Stromal cell of bone marrow (primary cell): ENCODE measurements at regions not wholly inside any gene's neighbourhood (a gene's known extent, or its start where the extent isn't known, plus 50 kb on each side); places are given as distances from the start of the nearest gene placed in this dataset.

Source experiments
- DNase-seq: peaks from one replicate; pipeline ENCODE4 v3.0.0-alpha.2; 2012; ENCODE audit warnings: low read depth

- no peak for DNase-seq
Measured at GRCh38 chr21:25139414-25139813, 467.9 kb downstream of the MRPL39 start.

- no peak for DNase-seq
Measured at GRCh38 chr21:25133939-25134338, 473.3 kb downstream of the MRPL39 start.

- no peak for DNase-seq
Measured at GRCh38 chr21:25127811-25128210, 479.5 kb downstream of the MRPL39 start.

GRCh38 chr21:25127007-25127406 is 480.3 kb downstream of the MRPL39 start:
- no peak for DNase-seq

GRCh38 chr21:25126564-25126963 is 480.7 kb downstream of the MRPL39 start:
- no peak for DNase-seq

GRCh38 chr21:25118648-25119047 is 488.6 kb downstream of the MRPL39 start:
- DNase-seq, result no peak

- DNase-seq, result no peak
Measured at GRCh38 chr21:25115021-25115420, 492.3 kb downstream of the MRPL39 start.

- DNase-seq, result peak; percentile 70
Measured at GRCh38 chr21:25107708-25108107, 499.6 kb downstream of the MRPL39 start.

GRCh38 chr21:25103500-25104207 is 503.6 kb downstream of the MRPL39 start:
- no peak for DNase-seq

GRCh38 chr21:25097648-25098047 is 509.6 kb downstream of the MRPL39 start:
- no peak for DNase-seq

- no peak for DNase-seq
Measured at GRCh38 chr21:25094695-25095094, 512.6 kb downstream of the MRPL39 start.

- no peak for DNase-seq
Measured at GRCh38 chr21:25092441-25093011, 514.8 kb downstream of the MRPL39 start.

- DNase-seq, result no peak
Measured at GRCh38 chr21:25081096-25081495, 526.2 kb downstream of the MRPL39 start.

- DNase-seq, result no peak
Measured at GRCh38 chr21:25080661-25081060, 526.6 kb downstream of the MRPL39 start.

GRCh38 chr21:25080141-25080540 is 527.1 kb downstream of the MRPL39 start:
- no peak for DNase-seq

GRCh38 chr21:25079053-25079452 is 528.2 kb downstream of the MRPL39 start:
- DNase-seq, result no peak

GRCh38 chr21:25062061-25062460 is 545.2 kb downstream of the MRPL39 start:
- no peak for DNase-seq

GRCh38 chr21:25054689-25055088 is 552.6 kb downstream of the MRPL39 start:
- DNase-seq, result no peak

- DNase-seq, result no peak
Measured at GRCh38 chr21:25039461-25040380, 567.6 kb downstream of the MRPL39 start.

GRCh38 chr21:25036775-25037174 is 570.5 kb downstream of the MRPL39 start:
- DNase-seq, result no peak

GRCh38 chr21:25031750-25032149 is 575.5 kb downstream of the MRPL39 start:
- no peak for DNase-seq

GRCh38 chr21:25029580-25029979 is 577.7 kb downstream of the MRPL39 start:
- DNase-seq, result no peak

GRCh38 chr21:25025596-25025995 is 581.7 kb downstream of the MRPL39 start:
- DNase-seq, result no peak
